HG02973 (cell line): ENCODE measurements at regions not wholly inside any gene's neighbourhood (a gene's known extent, or its start where the extent isn't known, plus 50 kb on each side); places are given as distances from the start of the nearest gene placed in this dataset.
A peak's percentile ranks its signal among the peaks of the same experiment; 100 is the strongest.
"Not testable (repeated sequence)": the region's sequence is repeated elsewhere in the genome, so short reads cannot be mapped to it uniquely, and the experiment has no call there.

Experiments used
- ATAC-seq: cut with Tn5 transposase; IDR thresholded peaks from one replicate; pipeline ENCODE4 v1.9.1; 2021; ENCODE audit warnings: moderate library complexity; ENCODE audit not compliant: unreplicated experiment

GRCh38 chr7:110413038-110413437 is 677.9 kb upstream of the LRRN3 start:
- no peak for ATAC-seq

- ATAC-seq = no peak
Observed at GRCh38 chr7:110417611-110418010, 673.3 kb upstream of the LRRN3 start.

GRCh38 chr7:110418659-110419280 is 672.2 kb upstream of the LRRN3 start:
- no peak for ATAC-seq

GRCh38 chr7:110420788-110421187 is 670.1 kb upstream of the LRRN3 start:
- ATAC-seq = no peak

GRCh38 chr7:110421490-110422241 is 669.3 kb upstream of the LRRN3 start:
- ATAC-seq = no peak

GRCh38 chr7:110432061-110432553 is 658.8 kb upstream of the LRRN3 start:
- ATAC-seq = no peak

GRCh38 chr7:110438926-110439325 is 652.0 kb upstream of the LRRN3 start:
- ATAC-seq = not testable (repeated sequence)

- peak; percentile 66 for ATAC-seq
Observed at GRCh38 chr7:110442381-110442837, 648.5 kb upstream of the LRRN3 start.

- ATAC-seq = no peak
Observed at GRCh38 chr7:110446658-110447057, 644.3 kb upstream of the LRRN3 start.

- no peak for ATAC-seq
Observed at GRCh38 chr7:110448918-110449317, 642.0 kb upstream of the LRRN3 start.

GRCh38 chr7:110454713-110455112 is 636.2 kb upstream of the LRRN3 start:
- ATAC-seq = peak; percentile 46

GRCh38 chr7:110461621-110462020 is 629.3 kb upstream of the LRRN3 start:
- ATAC-seq = no peak

- ATAC-seq = no peak
Observed at GRCh38 chr7:110470420-110470819, 620.5 kb upstream of the LRRN3 start.

- ATAC-seq = not testable (repeated sequence)
Observed at GRCh38 chr7:110472419-110472818, 618.5 kb upstream of the LRRN3 start.

GRCh38 chr7:110480964-110481363 is 610.0 kb upstream of the LRRN3 start:
- ATAC-seq = no peak

GRCh38 chr7:110483553-110483952 is 607.4 kb upstream of the LRRN3 start:
- no peak for ATAC-seq

GRCh38 chr7:110484356-110484755 is 606.6 kb upstream of the LRRN3 start:
- ATAC-seq = no peak

- ATAC-seq = no peak
Observed at GRCh38 chr7:110486549-110486948, 604.4 kb upstream of the LRRN3 start.

GRCh38 chr7:110502888-110503465 is 588.0 kb upstream of the LRRN3 start:
- no peak for ATAC-seq

GRCh38 chr7:110507369-110507768 is 583.6 kb upstream of the LRRN3 start:
- ATAC-seq = no peak

GRCh38 chr7:110507832-110508231 is 583.1 kb upstream of the LRRN3 start:
- ATAC-seq = no peak

- not testable (repeated sequence) for ATAC-seq
Observed at GRCh38 chr7:110514975-110515551, 575.9 kb upstream of the LRRN3 start.
